NCI-H226 (cell line): ENCODE measurements at regions not wholly inside any gene's neighbourhood (a gene's known extent, or its start where the extent isn't known, plus 50 kb on each side); places are given as distances from the start of the nearest gene placed in this dataset.

Source experiments
- DNase-seq: peaks from one replicate; pipeline ENCODE4 v3.0.0-alpha.2; 2015

DNA sequence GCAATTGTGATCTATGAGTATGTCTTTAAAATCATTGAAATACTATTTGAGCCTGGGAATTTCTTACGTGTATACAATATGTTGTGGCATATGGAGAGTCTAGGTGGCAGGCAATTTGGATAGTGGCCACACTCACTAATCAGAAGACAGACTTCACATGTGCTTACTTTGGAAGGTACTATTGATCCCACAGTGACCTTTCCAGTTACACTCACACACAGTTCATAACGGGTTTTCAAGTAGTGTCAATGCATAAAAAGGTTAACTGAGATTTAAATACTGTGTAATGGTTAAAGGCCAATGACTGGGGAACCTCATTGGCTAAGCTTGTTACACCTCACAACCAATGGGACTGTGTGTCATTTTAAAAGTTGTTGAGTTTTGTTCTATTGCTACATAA, 783.2 kb downstream of the RPA4 start:
- no peak for DNase-seq

DNA sequence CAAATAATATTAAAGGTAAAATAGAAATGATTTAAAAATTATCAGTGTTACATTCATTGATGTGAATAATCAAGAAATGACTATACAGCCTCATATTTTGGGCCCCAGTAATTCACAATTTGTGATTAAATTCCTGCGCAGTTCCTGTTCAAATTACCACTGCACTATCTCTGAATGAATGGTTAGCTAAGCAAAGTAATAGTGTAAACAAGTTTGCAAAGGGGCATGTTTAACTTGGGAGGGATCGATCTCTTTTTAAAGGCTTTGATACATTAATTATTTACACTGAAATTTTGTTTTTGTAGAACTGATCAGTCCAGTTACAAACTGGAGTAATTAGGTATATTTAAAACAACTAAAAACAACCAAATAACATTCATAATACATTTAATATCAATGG, 784.4 kb downstream of the RPA4 start:
- DNase-seq, result no peak

DNA sequence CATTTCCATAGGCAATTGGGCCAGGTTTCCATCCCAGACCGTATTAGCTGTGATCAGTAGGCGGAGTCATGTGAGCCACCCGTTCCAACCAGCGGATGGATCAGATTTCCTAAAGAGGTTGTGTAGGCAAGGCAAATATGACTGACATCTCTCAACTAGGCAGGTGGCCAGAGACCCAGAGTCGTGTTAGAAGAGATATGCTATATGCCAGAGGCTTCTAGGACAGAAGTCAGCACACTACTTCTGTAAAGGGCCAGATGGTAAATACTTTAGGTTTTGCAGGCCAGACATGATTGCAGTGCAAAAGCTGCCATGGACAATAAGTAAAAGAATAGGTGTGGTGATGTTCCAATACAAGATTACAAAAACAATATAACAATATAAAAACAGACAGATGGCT, 788.4 kb downstream of the RPA4 start:
- DNase-seq, result no peak

DNA sequence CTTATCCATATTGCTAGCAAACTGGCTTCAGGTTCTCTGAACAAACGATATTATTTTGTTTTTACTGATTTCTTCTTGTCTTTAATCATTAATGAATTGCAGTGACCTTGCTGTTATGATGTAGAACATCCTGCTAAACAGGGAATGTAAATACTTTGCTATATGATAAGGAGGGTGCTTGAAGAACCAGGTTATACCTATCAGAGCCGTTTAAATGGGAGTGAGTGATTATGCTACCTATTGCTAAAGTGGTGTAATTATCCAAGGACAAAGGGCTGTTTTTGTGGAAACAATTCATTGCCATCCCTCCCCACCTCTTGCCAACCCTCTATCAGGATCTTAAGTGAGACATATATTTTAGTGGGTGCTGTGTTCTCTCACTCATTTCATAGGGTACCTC, 788.9 kb downstream of the RPA4 start:
- DNase-seq, result no peak

DNA sequence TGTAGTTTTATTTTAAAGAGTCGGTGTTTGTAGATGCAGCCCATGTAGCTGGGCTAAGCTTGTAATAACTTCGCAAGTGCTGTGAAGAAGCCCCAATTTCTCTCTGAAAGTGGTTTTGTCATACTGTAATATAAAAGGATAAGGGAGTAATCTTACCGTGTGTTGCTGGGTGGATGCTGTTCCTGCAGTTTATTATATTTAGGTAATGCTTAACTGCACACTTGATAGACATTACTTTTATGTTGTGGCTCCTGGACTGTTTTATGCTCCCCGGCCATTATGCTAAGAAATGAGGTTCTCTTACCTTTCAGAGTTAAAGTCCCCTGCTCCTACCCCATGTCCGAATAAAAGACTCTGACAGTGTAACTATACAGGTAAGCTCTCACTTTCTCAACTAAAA, 789.4 kb downstream of the RPA4 start:
- DNase-seq, result no peak

DNA sequence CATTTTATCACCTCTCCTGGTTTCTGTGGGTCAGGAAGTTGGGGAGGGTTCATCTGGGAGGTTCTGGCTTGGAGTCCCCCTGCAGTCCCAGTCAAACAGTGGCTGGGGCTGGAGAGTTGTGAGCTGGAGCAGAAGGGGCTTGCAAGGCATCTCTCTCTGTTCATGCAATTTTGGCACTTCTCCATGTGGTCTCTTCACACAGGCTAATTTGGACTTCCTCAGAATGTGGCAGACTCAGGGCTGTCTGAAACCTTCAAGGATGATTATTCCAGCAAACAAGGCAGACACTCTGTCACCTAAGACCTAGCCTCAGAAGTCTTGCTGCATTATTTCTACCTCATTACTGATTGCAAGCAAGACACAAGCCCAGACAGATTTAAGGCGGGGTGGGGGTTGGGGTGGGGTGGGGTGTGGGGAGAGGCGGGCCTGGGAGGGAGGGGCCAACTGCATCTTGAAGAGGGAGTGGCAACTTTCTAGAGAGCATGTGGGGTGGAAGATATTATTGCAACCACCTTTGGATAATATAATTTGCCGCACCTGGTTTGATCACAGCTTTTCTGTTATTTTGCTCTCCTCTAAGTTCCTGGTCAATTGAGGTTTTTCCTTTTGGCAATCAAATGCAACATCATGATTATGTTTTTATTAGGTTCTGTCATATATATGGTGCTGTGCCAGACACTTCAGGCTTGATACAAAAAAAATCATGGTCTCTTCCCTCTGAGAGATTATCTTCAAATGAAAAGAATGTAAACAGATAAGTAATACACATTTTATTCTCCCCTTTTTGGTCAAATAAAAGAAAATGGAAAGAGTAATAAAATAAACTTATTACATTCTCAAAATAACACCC, 799.5 kb downstream of the RPA4 start:
- no peak for DNase-seq

DNA sequence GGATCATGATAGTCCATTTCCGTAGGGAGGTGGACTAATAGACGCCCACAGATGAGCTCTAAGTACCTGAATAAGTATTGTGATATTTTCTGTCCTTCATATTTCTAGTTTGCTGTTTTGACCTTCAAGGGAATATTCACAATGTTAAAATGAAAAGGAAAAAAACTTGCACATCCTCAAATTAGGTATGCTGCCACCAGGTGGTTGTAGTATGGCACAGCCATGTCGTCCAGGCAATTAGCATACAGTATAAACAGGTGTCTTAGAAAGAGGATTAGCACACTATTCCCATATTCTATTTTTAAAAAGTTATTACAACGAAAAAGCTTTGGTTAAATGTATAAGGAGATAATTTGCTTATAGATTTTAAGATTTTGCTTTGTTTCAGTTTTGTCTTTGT, 802.0 kb downstream of the RPA4 start:
- no peak for DNase-seq

DNA sequence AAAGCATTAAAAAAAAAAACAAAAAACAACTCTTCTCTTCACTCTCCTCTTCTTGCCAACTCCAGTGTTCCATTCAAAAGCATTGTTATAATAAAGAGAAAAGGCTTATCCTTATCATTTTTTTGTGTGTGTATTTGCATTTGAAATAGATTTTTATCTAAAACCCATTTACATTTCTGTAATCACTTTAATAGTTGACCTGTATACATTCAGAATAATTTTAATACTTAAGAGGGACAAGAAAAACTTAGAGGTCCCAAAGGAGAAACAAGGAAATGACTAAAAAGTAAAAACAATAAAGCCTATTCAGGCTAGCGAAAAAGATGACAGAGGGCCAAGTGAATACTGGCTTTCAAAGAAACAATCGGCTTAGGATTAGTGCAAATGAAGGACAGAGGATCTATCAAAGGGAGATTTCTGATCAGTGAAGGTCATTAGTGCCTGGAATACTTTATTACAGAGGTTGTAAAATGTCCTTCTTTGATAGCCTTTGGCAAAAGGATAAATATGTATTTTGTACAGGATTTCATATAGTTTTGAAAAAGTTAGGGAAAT, 808.3 kb downstream of the RPA4 start:
- no peak for DNase-seq

DNA sequence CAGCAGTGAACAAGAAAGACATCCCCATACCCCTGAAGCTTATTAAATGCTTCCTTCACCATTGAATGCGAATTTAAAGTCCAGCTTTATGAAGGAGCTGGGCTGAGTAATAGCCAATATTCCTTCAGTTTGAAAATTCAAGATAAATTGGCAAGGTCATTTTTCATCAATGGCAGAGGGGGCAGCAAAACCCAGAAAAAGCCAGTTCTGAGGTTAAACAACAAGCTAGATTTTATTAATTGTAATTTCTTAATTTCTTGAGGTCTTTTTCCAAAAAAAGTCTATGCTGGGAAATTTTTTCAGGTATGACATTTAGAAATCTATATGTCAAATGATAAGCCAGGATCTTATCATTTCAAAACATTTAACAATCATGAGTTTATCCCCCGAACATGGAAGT, 808.9 kb downstream of the RPA4 start:
- no peak for DNase-seq

DNA sequence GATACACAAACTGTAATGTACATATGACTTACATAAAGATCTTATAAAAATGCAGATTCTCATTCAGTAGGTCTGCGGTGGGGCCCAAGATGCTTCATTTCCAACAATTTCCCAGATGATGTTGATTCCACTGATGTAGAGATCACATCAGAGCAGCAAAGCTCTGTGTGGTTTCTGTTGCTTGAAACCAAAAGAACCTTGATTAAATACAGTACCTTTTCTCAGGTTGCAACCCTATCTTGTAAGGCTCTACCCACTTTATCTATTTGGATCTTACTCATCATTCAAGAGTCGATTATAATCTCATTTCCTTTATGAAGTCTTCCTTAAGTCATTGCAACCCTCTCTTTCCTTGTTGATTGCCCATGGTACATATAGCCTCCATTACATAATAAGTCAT, 816.8 kb downstream of the RPA4 start:
- no peak for DNase-seq

DNA sequence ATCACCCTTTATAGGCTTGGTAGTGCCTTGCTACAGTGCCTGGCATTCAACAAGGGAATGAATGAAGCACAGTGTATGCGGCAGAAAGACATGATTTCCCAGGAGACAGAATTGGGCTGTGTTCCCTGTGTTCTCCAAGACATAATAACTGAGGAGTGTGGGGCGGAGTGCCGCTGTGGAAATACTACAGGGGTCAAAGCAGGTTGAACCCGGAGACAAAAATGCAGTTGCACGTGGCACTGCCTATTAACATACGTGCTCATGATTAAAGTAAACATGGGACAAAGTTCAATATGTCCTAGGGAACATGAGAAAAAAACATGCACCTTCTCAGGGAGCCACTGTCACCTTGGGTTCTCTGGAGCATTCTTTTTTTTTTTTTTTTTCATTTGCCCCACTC, 820.8 kb downstream of the RPA4 start:
- no peak for DNase-seq

DNA sequence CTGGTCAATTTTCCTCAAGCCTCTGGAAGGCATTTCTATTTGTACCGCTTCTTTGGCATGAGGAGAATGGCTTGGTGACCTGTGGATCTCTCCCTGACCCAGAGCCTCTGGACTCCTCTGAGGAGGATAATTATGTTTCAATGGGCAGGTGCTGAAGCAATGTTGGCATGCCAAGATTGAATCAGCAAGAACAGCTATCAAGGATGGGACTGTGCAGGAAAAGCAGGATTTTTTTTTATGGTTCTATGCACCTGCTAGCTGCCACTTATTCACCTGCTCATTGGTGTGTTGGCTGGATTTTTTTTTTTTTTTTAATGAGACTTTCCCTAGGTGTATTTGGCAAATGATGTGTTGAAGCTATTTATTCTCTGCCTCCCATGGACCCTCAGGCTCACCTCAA, 821.2 kb downstream of the RPA4 start:
- DNase-seq, result no peak

DNA sequence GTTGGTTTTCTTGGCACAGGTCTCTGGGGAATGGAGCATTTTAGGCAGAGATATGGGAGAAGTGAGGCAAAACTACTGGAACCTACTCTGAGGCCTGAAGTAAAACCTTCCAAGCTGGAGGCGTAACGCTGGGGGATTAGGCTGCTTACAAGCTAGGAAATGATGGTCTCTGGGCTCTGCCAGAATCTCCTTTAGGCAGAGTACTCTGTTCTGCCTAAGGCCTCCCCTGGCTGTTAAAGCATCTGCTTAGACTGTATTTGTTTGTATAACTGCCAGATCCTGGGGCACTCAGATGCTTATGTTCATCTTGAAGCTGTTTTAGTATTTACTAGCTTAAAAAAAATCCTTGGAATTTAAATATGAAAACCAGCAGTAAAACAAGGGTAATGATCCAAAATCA, 822.2 kb downstream of the RPA4 start:
- DNase-seq, result no peak

DNA sequence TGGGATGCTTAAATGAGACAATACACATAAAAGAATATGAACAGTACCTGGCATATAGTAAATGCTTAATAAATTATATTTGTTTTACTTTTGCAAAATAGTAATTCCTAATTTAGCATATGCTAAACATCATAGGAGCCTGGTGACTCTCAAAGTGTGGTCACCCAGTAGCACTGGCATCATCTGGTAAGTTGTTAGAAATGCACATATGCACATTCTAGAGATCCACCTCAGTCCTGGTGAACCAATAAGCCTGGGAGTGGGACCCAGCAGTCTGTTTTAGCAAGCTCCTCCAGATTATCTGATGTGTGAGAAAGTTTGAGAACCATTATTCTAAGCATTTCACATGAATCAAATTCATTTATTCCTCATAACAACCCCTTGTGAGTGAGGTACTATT, 830.4 kb downstream of the RPA4 start:
- no peak for DNase-seq

DNA sequence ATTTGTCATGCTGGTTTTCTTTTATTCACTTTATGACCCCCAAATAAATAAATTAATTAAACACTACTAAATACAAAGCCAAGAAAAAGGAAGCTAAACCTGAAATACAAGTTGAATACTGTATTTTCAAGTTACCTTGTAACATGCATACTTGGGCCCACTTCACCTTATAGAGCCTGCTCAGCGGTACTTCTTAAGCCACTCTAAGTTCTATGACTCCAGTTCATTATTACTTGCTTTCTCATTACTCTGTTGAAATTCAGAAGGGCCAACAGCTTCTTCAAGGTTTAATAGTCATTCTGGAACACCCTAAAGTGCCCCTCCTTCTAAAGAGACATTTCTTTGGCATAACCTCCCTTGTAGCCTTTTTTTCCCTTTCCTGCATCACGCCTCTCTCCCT, 844.5 kb downstream of the RPA4 start:
- DNase-seq, result no peak

DNA sequence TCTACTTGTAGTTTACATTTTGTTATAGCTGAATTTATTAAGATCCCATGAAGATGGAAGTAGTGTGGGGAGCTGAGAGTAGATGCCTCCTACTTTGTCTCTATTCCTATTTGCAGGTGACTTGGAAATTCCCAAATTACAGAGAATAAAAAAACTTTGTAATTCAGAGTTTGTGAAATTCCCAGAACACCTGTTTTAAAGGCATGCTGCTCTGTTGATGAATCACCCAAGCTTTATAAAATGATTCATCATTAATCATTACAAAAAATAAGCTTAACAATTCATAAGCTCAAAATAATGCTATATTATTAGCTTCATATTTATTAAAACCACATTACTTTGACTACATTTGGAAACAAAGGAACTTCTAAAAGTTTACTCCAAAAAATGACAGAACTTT, 856.3 kb downstream of the RPA4 start:
- no peak for DNase-seq

DNA sequence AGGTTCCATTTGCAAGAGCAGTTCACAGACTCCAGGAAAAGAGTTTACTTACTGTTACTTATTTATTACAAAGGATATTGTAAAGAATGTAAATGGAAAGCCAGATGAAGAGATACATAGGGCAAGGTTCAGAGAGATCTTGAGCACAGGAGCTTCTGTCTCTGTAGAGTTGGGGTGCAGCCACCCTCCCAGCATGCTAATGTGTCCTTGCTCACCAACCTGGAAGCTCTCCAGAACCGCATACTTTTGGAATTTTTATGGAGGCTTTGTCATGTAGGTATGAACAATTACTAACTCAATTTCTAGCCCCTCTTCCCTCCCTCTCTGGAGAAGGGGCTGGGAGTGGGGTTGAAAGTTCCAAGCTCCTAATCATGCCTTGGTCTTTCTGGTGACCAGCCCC, 857.2 kb downstream of the RPA4 start:
- DNase-seq, result no peak

DNA sequence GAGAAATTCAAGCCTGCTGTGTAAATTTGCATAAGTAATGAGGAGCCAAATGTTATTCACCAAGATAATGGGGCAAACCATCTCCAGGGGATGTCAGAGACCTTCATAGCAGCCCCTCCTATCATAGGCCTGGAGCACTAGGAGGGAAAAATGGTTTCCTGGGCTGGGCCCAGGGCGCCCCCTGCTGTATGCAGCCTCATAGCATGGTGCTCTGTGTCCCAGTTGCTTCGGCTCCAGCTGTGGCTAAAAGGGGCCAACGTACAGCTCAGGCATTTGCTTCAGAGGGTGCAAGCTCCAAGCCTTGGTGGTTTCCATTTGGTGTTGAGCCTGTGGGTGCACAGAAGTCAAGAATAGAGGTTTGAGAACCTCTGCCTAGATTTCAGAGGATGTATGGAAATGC, 859.3 kb downstream of the RPA4 start:
- DNase-seq, result no peak

DNA sequence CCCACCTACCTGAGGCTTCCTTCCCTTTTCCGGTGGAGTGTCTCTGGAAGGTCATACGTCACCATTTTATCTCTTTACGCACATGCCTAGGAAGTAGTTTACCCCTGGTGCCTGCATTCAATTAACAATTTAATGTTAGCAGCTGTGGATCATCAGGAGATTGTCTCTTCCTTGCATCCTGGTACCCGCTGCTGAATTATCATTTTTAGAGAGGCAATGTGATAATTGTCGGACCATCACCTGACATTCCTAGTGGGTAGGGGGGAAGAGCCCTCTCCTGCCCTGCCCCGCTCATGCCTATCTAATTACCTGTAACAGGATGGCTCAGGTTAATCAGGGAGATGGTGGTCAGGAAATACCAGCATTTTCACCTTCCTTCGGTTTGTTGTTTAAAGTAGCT, 863.6 kb downstream of the RPA4 start:
- DNase-seq, result no peak

DNA sequence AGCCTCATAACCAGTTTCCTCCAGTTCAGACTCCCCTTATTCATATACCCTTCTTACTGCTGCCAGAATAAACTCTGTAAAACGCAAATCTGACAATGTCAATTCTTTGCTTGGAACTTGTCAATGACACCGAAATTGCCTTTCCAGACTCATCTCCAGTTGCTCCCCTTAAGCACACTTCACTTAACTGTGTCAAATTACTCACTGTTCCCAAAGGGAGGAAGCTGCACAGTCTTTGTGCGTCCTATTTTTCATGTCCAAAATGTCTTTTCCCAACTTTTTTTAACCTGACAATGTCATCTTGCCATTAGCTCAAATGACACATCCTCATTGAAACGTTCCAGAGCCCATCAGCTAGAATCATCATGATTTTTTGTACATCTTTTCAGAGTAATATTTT, 867.3 kb downstream of the RPA4 start:
- no peak for DNase-seq

DNA sequence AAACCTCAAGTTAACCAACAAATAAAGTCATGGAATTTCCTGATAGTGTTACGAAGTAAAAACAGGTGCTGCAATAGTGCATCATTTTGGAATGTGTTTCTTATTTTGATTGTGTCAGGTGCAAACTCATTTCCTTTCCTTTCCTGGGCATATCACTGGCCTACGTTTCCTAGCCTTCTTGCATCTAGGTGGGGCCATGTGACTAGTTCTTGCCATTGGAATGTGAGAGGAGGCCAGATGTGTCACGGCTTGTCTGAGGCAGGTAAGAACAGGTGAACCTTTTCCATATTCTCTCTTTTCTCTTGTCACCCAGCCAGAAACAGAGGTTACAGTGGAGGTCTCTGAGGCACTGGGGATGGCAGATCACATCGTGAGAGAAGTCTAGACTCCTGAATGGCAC, 868.0 kb downstream of the RPA4 start:
- DNase-seq, result no peak

DNA sequence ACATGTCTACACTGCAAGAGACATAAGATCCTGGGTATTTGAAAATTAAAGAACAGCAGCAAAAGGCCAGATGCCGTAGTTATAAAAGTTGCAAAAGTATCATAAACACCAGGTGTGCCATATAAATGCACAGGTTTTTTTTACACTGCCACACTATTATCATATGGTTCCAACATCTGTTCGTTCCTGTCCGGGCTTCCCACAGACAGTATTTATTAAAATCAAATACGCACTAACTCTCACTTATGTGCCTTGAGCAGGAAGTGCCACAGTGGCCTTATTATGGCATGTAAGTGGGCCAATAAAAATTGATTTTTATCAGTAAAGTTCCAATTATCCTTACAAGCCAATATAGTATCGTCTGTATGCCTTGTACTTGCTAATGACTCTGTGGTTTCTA, 873.2 kb downstream of the RPA4 start:
- no peak for DNase-seq

DNA sequence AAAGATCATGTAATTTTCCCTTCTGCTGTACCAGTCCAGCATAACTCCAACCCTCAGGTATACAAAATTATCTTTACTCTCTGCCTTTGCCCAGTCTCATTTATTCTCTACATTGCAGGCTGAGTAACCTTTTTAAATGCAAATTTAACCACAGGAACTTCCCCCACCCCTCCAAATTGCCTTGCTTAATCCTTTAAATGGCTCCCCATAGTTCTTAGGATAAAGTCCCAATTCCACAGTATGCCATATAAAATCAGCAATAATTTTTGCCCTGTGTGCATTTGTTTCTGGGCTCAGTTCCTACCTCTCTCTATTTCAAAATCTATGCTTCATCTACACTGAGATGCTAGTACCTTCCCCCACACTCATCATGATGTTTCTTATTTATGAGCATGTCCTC, 879.7 kb downstream of the RPA4 start:
- DNase-seq, result no peak

DNA sequence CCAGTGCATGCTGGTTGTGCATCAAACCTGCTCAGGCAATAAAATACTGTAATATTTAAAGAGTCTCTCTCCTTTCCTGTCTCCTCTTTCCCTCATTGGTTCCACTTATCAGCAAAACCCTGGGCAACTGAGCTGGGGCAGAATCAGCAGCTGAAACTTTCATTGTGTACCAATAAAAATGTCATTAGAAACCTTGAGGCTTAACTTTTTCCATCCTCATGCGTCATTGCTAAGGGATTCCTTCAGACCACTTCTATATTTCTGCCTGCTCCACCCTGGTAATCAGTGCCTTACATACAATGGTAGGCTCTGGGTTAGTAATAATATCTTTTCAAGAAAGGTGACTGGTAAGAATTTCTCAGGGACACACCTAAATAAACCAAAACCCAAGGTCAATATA, 880.3 kb downstream of the RPA4 start:
- DNase-seq, result no peak

DNA sequence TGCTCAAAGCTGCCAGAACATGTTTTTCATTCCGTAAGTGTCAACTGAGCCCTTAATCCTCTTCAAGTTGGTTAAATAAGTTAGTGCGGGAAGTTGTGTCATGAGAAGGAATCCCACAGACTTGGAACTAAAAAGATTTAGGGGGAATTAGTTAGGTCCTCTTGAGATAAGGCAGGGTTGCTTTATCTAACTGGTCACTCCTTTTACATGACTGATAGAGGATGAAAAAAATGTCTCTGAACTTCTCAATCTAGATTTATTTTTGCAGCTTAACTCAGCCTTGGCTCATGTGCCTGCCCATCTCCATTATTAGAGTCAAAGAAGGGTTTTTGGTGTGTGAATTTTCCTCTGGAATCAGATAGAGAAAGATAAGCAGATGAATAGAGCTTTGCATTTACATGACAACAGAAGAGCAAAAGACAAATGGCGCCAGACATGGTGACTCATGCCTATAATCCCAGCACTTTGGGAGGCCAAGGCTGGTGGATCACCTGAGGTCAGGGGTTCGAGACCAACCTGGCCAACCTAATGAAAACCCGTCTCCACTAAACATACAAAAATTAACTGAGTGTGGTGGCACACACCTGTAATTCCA, 882.9 kb downstream of the RPA4 start:
- DNase-seq, result peak; percentile 4
